CD1c-positive myeloid dendritic cell (primary cell): ENCODE measurements at regions not wholly inside any gene's neighbourhood (a gene's known extent, or its start where the extent isn't known, plus 50 kb on each side); places are given as distances from the start of the nearest gene placed in this dataset.

ENCODE experiments used
- DNase-seq: peaks from one replicate; pipeline ENCODE4 v3.0.0-alpha.2; 2016; ENCODE audit errors: extremely low spot score

GRCh38 chr13:79781829-79782540 is 301.0 kb downstream of the NDFIP2 start:
- no peak for DNase-seq

- DNase-seq, result no peak
Measured at GRCh38 chr13:79780240-79780639, 299.3 kb downstream of the NDFIP2 start.

DNA sequence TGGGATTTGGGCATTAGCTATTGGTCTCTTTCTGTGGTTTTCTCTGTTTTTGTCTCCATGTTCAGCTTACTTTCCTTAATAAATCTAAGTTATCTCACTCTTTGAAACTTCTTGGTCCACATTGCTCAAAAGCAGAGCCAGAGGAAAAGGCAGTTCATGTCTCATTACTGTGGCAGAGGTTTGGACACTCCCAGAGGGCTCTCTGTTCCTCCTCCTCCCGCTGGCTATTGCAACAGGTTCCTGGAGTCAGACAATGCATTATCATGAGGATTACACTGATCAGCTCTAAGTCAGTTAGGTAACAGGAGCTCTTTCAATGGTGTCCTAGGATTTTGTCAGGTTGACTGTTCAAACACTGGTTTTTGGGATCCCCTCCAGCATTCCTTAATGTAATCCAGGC is 298.8 kb downstream of the NDFIP2 start:
- peak; percentile 28 for DNase-seq

GRCh38 chr13:79778741-79779460 is 297.9 kb downstream of the NDFIP2 start:
- no peak for DNase-seq

DNA sequence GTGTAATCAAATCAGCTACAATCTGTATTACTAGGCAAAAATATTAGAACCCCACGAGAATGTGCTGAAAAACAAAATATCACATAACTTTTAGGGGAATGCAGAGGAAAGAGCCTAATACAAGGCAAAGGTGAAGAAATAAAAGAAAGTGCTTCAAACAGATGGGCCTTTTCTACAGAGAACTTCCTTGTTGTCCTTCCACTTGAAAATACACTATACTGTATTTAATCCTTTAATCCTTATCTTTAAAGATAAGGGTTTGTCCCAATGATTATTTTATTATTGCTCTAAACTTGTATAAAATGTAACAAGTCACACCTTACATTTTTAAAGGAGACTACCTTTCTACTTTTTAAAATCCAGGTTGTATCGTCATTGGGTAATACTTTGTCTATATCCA is 296.5 kb downstream of the NDFIP2 start:
- no peak for DNase-seq

- DNase-seq, result no peak
Measured at GRCh38 chr13:79776531-79777295, 295.8 kb downstream of the NDFIP2 start.

DNA sequence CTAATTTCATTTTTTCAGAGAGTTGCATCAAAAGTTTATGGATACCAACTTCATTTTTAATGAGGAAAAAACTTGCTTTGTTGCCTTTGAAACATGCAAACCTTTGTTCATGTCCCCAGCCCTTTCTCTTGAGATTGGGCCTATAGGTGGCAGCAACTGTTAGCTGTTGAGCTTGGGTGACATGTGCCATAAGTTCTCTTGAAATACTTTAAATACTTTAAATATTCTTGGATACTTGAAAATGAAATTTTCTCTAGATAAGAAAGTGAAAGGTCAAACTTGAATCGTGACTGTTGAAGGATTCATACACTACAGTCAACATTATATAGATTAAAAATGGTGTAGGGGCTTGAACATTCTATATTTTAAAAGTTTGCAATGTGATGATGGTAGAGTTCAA is 294.9 kb downstream of the NDFIP2 start:
- peak; percentile 36 for DNase-seq

- DNase-seq, result no peak
Measured at GRCh38 chr13:79772811-79773210, 291.9 kb downstream of the NDFIP2 start.

DNA sequence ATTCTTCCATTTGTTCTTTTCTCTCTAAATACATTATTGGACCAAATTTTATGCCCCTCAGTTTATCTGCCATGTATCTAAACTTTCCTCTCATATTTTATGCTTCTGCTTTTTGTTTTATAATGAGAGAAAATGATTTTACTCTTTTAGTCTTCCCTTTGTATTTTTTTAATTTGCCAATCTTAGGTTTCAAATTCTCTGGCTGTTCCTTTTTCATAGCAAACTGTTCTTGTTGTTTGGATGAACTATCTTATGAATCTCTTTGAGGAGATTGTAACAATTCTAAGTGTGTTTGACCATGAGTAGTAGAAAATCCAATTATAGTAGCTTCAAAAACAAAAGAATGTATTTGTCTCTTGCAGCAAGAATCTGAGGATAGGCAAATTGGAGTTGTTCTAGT is 290.5 kb downstream of the NDFIP2 start:
- no peak for DNase-seq

DNA sequence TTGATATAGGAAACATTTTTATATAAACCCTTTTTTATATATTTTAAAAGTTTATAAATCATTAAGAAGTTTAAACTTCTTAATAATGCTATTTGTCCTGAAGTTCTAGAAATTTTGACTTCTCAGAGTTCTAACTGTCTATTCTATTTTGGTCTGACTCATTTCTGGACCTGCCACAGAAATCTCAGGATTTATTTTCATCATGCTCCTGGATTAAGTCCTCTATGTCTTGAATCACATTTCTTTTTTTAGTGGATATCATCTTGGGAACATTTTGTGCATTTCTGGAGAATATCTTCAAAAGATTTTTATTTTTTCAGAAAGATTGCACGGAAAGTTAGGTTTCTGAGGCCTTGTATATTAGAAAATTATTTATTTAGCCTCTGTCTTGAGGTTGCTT is 289.1 kb downstream of the NDFIP2 start:
- DNase-seq, result no peak

DNA sequence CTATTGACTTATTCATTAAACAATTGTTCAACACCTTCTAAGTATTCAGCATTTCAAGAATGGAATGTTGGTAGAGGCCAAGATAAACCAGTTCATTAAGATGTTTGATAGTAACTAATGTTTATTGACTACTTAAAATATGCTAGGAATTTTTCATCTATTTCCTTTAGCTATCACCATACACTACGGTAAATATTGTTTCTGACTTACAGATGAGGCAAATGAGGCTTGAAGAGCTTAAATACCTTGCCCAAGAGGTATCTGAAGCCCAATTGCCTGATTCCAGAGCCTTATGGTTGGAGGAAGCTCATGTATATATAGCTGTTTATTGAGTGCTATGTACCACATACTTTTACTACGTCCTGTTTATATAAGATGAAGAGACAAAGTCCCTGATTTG is 286.2 kb downstream of the NDFIP2 start:
- no peak for DNase-seq

DNA sequence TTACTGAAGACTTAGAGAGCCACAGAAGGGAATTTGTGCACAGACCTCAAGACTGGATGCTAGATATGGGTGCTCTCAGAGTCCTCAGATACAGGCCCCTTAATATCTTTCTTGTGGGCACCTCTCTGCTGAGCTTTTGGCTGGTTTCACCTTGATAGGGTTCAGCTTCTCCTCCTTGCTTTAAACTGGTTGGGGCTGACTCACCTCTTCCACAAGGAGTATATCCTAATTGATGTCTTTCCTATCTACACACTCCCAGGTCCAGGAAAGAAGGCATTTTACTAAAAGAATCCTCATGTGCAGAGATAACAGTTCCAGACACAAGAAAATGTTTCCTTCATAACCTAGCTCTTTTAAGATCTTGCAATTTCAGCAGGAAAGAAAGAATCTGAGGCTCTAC is 284.4 kb downstream of the NDFIP2 start:
- no peak for DNase-seq

DNA sequence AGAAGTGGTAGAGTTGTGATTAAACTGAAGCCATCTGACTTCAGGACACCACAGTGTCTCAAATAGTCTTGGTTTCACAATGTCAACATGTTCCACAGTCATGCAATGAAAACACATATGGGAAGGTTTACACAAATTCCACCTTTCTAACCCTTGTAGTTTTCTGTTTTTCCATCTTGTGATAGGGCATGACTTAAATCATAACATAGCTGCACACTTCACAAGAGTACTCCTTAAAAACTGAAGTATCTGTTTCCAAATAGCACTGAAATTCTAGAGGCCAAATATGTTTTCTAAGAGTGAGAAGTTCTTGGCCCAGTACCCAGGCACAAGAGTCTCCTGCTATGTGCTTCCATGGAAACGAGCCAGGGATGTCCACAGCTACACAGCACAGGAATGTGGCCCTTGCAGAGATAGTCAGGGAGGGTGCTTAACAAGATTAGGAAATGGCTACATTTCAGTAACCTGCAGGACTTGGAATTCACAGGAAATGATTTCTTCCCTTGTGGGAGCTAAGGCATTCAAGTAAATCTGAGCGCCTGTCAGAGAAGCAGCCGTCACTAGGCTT is 269.1 kb downstream of the NDFIP2 start:
- DNase-seq, result no peak

DNA sequence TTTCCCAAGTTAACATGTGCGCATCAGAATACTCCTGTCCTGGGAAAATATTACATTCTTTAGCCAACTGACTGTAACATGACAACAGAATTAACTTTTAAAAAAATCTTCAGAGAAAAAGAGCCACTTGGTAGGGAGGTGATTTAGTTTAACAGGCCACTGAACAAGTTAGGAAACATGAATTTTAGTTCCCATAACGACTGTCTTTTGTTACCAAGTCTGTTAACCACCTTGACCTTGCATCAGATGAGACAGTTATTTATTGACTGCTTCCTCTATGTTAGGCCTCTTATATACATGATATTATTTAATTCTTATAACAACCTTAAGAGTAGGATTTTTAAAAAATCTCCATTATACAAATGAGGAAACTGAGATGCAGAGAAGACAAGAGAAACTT is 268.6 kb downstream of the NDFIP2 start:
- no peak for DNase-seq

DNA sequence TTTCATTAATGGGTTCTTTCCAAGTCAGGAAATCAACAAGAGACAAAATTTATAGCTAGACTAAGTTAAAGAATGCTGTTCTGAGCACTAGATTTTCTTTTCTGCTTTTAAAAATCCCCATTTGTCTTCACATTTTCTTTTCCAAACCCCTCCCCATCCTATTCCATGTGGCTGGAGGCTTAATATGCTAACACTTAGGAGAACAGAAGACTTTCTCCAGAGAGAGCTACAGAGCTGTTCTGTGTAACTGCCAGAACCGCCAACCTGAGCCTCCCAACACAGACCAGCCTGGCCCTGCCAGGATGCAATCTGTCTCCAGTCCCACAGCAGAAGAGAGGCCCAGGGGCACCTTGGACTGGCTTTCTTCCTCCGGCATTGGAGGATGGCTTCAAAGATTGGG is 264.1 kb downstream of the NDFIP2 start:
- no peak for DNase-seq

- DNase-seq, result no peak
Measured at GRCh38 chr13:79742923-79743322, 262.0 kb downstream of the NDFIP2 start.

DNA sequence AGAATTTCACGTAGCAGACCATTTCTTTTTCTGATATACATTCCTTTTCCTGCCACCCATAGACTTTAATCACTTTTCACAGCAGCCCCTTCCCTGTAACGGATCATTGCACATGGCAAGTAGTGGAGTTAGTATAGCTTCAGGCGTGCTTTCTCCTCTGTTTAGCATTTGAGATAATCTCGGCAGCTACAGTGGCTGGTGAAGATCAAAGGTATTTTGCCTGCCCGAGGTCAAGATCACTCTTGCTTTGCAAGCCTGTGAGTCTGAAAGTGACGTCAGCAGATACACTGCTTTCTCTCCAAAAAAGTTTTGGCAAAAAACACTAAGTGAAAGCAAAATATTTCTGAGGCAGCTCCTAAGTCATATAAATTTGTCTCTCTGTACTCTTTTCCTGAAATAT is 260.0 kb downstream of the NDFIP2 start:
- no peak for DNase-seq

GRCh38 chr13:79736356-79736755 is 255.4 kb downstream of the NDFIP2 start:
- no peak for DNase-seq

DNA sequence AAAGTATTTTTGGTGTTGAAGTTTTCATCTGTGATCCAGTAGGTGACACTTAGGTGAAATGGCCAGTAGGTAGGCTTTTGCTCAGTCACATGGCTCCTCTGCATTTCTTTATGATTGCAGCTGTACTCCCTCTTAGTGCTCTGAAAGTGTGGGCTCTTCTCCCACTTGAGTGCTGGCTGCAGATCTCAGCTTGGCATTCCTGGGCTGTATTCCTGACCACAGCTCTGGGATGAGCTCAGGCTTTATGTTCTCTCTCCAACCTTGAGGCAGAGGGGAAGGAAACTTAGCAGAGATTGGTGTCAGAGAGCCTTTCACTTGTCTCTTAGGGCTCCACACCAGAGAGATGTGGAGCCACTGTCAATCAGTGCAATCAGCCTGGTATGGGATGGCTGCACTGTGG is 254.3 kb downstream of the NDFIP2 start:
- DNase-seq, result no peak

DNA sequence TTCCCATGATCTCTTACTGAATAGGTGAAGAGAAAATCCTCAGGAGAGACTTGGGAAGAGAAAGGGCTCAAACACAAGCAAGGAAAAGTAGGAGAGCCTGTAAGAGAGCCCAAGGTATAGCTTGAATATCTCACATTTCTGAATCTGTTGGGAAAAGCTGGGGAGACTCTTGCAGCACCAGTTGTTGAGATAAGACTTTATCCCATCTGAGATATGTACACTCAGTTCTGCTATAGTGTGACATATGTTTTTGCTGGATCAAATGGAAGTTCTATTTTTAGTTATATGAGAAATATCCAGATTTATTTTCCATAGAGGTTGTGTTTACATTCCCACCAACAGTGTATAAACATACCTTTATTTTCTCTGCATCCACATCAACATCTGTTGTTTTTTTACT is 246.1 kb downstream of the NDFIP2 start:
- DNase-seq, result no peak

DNA sequence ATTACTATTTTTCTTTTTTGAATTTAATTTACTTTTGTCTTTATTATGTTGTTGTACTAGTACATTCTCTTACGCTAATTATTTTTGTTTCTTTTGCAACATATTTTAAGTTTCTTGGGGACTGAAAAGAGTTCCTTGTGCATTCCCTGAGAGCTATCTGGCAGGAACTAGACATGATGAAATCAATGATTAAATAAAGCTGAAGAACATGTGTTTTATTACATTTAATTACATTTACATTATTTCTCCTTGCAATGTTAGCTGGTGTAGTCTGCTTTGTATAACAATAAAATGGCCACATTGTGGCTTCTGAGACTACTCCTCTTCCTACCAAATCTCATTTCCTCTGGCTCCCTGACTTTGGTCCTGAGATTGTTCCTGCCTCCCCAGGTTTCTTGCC is 244.9 kb downstream of the NDFIP2 start:
- no peak for DNase-seq

DNA sequence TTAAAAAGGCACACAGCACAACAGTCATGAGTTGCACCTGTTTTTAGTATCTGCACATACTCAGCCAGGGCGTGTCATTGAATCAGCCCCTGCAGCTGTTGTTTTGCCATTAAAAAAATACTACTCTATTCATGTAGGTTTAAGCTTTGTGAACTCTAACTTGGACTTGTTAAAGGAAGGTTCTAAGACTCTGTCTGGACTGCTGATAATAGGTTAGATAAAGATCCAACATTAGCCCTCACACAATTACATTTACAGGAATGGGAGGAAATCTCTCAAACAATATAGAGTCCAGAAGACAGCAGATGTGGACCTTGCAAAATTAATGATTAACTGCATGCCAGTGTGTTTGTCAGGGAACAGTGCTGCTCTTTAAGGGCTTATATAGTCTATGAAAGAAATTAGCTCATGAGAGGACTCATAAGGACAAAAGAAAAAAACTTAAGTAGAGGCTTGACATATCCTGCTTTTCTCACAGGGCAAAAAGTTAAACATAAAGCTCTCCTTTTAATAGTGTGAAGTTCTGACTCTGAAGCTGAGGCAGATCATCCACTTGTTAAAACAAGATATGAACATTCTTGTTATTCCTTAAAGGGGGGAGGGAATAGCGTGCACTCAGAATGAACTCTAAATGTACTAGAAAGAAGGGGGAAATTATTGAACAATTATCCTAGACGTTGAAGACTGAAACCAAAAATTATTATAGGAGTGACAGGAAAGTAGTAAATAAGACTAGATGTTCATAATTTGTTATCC is 243.6 kb downstream of the NDFIP2 start:
- no peak for DNase-seq
